H9 (cell line): ENCODE measurements at regions not wholly inside any gene's neighbourhood (a gene's known extent, or its start where the extent isn't known, plus 50 kb on each side); places are given as distances from the start of the nearest gene placed in this dataset.

Source experiments
- DNase-seq: peaks from one replicate; pipeline ENCODE4 v3.0.0-alpha.2; 2017
- H2AFZ ChIP-seq: one replicate; pipeline ENCODE4 v1.6.1; 2013; ENCODE audit warnings: mild to moderate bottlenecking, low read length, control low read depth, moderate library complexity
- H2AK5ac ChIP-seq: 2 replicates; pipeline ENCODE4 v1.6.1; 2013; ENCODE audit warnings: low read length, control low read depth, mixed read lengths; ENCODE audit not compliant: insufficient read length
- H2BK120ac ChIP-seq: one replicate; pipeline ENCODE4 v1.6.1; 2013; ENCODE audit warnings: low read depth, mild to moderate bottlenecking, low read length, control low read depth, inconsistent platforms; ENCODE audit not compliant: poor library complexity, severe bottlenecking
- H2BK12ac ChIP-seq: 2 replicates; pipeline ENCODE4 v1.6.1; 2013; ENCODE audit warnings: low read length, control low read depth, mixed read lengths, low read depth; ENCODE audit not compliant: insufficient read length
- H2BK15ac ChIP-seq: 2 replicates; pipeline ENCODE4 v1.6.1; 2013; ENCODE audit warnings: low read depth, low read length, control low read depth
- H2BK20ac ChIP-seq: one replicate; pipeline ENCODE4 v1.6.1; 2013; ENCODE audit warnings: low read depth, mild to moderate bottlenecking, low read length, control low read depth, inconsistent platforms; ENCODE audit not compliant: poor library complexity, severe bottlenecking
- H2BK5ac ChIP-seq: 2 replicates; pipeline ENCODE4 v1.6.1; 2013; ENCODE audit warnings: low read length, control low read depth, mixed read lengths; ENCODE audit not compliant: insufficient read length
- H3K14ac ChIP-seq: 2 replicates; pipeline ENCODE4 v1.6.1; 2013; ENCODE audit warnings: low read length, control low read depth; ENCODE audit not compliant: insufficient read depth
- H3K18ac ChIP-seq: 2 replicates; pipeline ENCODE4 v1.6.1; 2013; ENCODE audit warnings: low read depth, mild to moderate bottlenecking, mixed read lengths, low read length, control low read depth; ENCODE audit not compliant: insufficient read length
- H3K23ac ChIP-seq: 2 replicates; pipeline ENCODE4 v1.6.1; 2013; ENCODE audit warnings: low read length, control low read depth, mixed read lengths, low read depth; ENCODE audit not compliant: insufficient read length
- H3K23me2 ChIP-seq: 2 replicates; pipeline ENCODE4 v1.6.1; 2013; ENCODE audit warnings: low read depth, mild to moderate bottlenecking, mixed read lengths, low read length, control low read depth; ENCODE audit not compliant: insufficient read length, poor library complexity, severe bottlenecking
- H3K27ac ChIP-seq: 2 replicates; pipeline ENCODE4 v1.5.1; 2013; ENCODE audit warnings: low read length, control low read depth, mixed read lengths, low read depth; ENCODE audit not compliant: insufficient read length
- H3K27me3 ChIP-seq: 2 replicates; pipeline ENCODE4 v1.6.1; 2013; ENCODE audit warnings: low read length, control low read depth, inconsistent platforms; ENCODE audit not compliant: insufficient read depth
- H3K4ac ChIP-seq: 2 replicates; pipeline ENCODE4 v1.6.1; 2013; ENCODE audit warnings: low read depth, mild to moderate bottlenecking, control low read depth, inconsistent platforms, low read length, moderate library complexity
- H3K4me1 ChIP-seq: 2 replicates; pipeline ENCODE4 v1.6.1; 2013; ENCODE audit warnings: low read length, control low read depth, inconsistent platforms; ENCODE audit not compliant: insufficient read depth
- H3K4me2 ChIP-seq: 2 replicates; pipeline ENCODE4 v1.6.1; 2013; ENCODE audit warnings: low read length, control low read depth, mixed read lengths; ENCODE audit not compliant: insufficient read length, insufficient read depth
- H3K56ac ChIP-seq: 2 replicates; pipeline ENCODE4 v1.6.1; 2013; ENCODE audit warnings: low read depth, mild to moderate bottlenecking, mixed read lengths, low read length, control low read depth; ENCODE audit not compliant: insufficient read length
- H3K79me1 ChIP-seq: 2 replicates; pipeline ENCODE4 v1.6.1; 2013; ENCODE audit warnings: low read depth, mild to moderate bottlenecking, moderate library complexity, low read length, control low read depth, inconsistent platforms; ENCODE audit not compliant: insufficient read depth, poor library complexity, severe bottlenecking
- H3K79me2 ChIP-seq: 2 replicates; pipeline ENCODE4 v1.6.1; 2013; ENCODE audit warnings: low read length, control low read depth, inconsistent platforms; ENCODE audit not compliant: insufficient read depth
- H3K9ac ChIP-seq: 2 replicates; pipeline ENCODE4 v1.6.1; 2013; ENCODE audit warnings: low read length, control low read depth, mixed read lengths; ENCODE audit not compliant: insufficient read length; ENCODE audit errors: extremely low read depth
- H3K9me3 ChIP-seq: one replicate; pipeline ENCODE4 v1.6.1; 2013; ENCODE audit warnings: low read depth, low read length, inconsistent platforms; ENCODE audit not compliant: control insufficient read depth
- H3T11ph ChIP-seq: one replicate; pipeline ENCODE4 v1.6.1; 2013; ENCODE audit warnings: mild to moderate bottlenecking, low read length, control low read depth, inconsistent platforms
- H4K20me1 ChIP-seq: one replicate; pipeline ENCODE4 v1.6.1; 2013; ENCODE audit not compliant: control insufficient read depth, insufficient read length, insufficient read depth
- H4K5ac ChIP-seq: 2 replicates; pipeline ENCODE4 v1.6.1; 2013; ENCODE audit warnings: low read depth, mild to moderate bottlenecking, mixed read lengths, low read length, control low read depth; ENCODE audit not compliant: insufficient read length
- H4K8ac ChIP-seq: replicated peaks from 2 replicates; pipeline ENCODE4 v1.6.1; 2013; ENCODE audit warnings: low read length, control low read depth, mixed read lengths, low read depth; ENCODE audit not compliant: insufficient read length
- H4K91ac ChIP-seq: 2 replicates; pipeline ENCODE4 v1.6.1; 2013; ENCODE audit warnings: low read depth, mild to moderate bottlenecking, moderate library complexity, mixed read lengths, low read length, control low read depth; ENCODE audit not compliant: insufficient read length
- H3K27ac Mint-ChIP-seq, 3 experiments: 2 replicates in 2 of 3; 3 replicates in 1 of 3; pipeline ENCODE4 v1.8.0; 2020 to 2021; ENCODE audit warnings: mixed read lengths in 3 of 3, mild to moderate bottlenecking in 1 of 3, moderate library complexity in 1 of 3
- H3K27me3 Mint-ChIP-seq: 2 replicates; pipeline ENCODE4 v1.8.0; 2021; ENCODE audit warnings: low read depth, mild to moderate bottlenecking, moderate library complexity, mixed read lengths
- H3K36me3 Mint-ChIP-seq, 3 experiments: 2 replicates in 2 of 3; 3 replicates in 1 of 3; pipeline ENCODE4 v1.8.0; 2020 to 2021; ENCODE audit warnings: low read depth in 3 of 3, mixed read lengths in 3 of 3; ENCODE audit not compliant: insufficient read depth in 1 of 3
- H3K4me1 Mint-ChIP-seq, 2 experiments: 2 replicates each; pipeline ENCODE4 v1.8.0; 2020; ENCODE audit warnings: mixed read lengths in 2 of 2
- H3K4me3 Mint-ChIP-seq, 2 experiments: 2 replicates in 1 of 2; 3 replicates in 1 of 2; pipeline ENCODE4 v1.8.0; 2020 to 2021; ENCODE audit warnings: mild to moderate bottlenecking in 2 of 2, mixed read lengths in 2 of 2, moderate library complexity in 1 of 2
- H3K9me3 Mint-ChIP-seq, 2 experiments: 2 replicates in 1 of 2; 3 replicates in 1 of 2; pipeline ENCODE4 v1.8.0; 2020; ENCODE audit warnings: mild to moderate bottlenecking in 2 of 2, mixed read lengths in 2 of 2, moderate library complexity in 1 of 2
- WGBS: extraction: QIAGEN DNeasy Blood & Tissue Kit; methylation state at CpG from one replicate; pipeline ENCODE4 v1.1.7; 2013; ENCODE audit warnings: missing lambda C conversion rate, low lambda C conversion rate, mixed read lengths; ENCODE audit not compliant: insufficient read length; ENCODE audit errors: extremely low coverage; 5-methylcytosine and 5-hydroxymethylcytosine counted together
- TF ChIP-seq, protein P1 (sequence below): fragments of 200-600 bp; sonication (generic); conservative IDR thresholded peaks from 3 replicates; pipeline ENCODE4 v1.8.0; 2021; ENCODE audit warnings: antibody characterized with exemption, mild to moderate bottlenecking

DNA sequence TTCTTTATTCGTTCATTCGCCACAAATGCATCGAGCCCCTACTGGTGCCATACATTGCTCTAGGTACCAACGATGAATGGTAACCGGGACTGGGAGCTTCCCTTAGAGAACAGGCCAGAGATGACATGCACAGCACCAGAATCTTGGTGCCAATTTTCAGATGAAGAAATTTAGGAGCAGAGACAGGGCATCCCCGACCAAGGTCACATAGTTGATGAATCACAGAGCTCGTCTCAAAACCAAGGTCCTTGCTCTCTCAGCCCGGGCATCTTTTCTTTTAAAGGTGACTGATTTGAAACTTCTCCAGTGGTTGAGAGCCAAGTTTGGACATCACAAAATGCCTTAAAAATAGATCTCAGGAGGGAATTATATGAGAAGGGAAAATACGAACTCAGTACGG lies 73.2 kb upstream of the C16orf82 start:
- H3K18ac ChIP-seq = no peak overlapping the region
- peaks cover 18 to 25% of the 10 kb centered on the region in 2 experiments for H3K4me1 Mint-ChIP-seq
- no peaks in the 10 kb centered on the region for H3K27me3 ChIP-seq
- no peak overlapping the region for H4K91ac ChIP-seq
- no peak overlapping the region for H3K14ac ChIP-seq
- no peak overlapping the region for H2BK12ac ChIP-seq
- no peak overlapping the region for H3K4ac ChIP-seq
- no peaks in the 10 kb centered on the region; the same call in 1 of the 2 replicates for H3K4me1 ChIP-seq
- no peak overlapping the region for H3T11ph ChIP-seq
- no peak overlapping the region for H3K4me3 Mint-ChIP-seq
- no peak overlapping the region for H2BK15ac ChIP-seq
- H2BK120ac ChIP-seq = no peak overlapping the region
- H3K27me3 Mint-ChIP-seq = peaks cover 5% of the 10 kb centered on the region
- no peak overlapping the region for H3K56ac ChIP-seq
- DNase-seq = no peak
- H3K36me3 Mint-ChIP-seq = 0 out of 7 replicates have a peak, but pooled peaks cover 0 to 2% (median 0%) of the 10 kb centered on the region in 3 experiments
- no peak overlapping the region for H4K5ac ChIP-seq
- WGBS = no CpG with 5 or more reads among the region's 10 CpGs
- no peaks in the 10 kb centered on the region for H4K20me1 ChIP-seq
- H3K79me1 ChIP-seq = no peaks in the 10 kb centered on the region
- H3K4me2 ChIP-seq = no peak overlapping the region
- H3K79me2 ChIP-seq = no peaks in the 10 kb centered on the region
- no peak overlapping the region for H3K23ac ChIP-seq
- no peaks in the 10 kb centered on the region for H3K23me2 ChIP-seq
- H2AK5ac ChIP-seq = no peak overlapping the region
- H2AFZ ChIP-seq = no peak overlapping the region
- no peak overlapping the region for H3K27ac ChIP-seq
- no peak overlapping the region for H2BK20ac ChIP-seq
- H2BK5ac ChIP-seq = no peak overlapping the region
- H3K9me3 Mint-ChIP-seq = peaks cover 0 to 12% of the 10 kb centered on the region in 2 experiments; a peak in 2 of 5 replicates
- no peak overlapping the region; a peak in 1 of 7 replicates for H3K27ac Mint-ChIP-seq
- H3K9ac ChIP-seq = no peak overlapping the region
- H3K9me3 ChIP-seq = no peaks in the 10 kb centered on the region
- no peak overlapping the region for H4K8ac ChIP-seq
- TF ChIP-seq, protein P1, sequence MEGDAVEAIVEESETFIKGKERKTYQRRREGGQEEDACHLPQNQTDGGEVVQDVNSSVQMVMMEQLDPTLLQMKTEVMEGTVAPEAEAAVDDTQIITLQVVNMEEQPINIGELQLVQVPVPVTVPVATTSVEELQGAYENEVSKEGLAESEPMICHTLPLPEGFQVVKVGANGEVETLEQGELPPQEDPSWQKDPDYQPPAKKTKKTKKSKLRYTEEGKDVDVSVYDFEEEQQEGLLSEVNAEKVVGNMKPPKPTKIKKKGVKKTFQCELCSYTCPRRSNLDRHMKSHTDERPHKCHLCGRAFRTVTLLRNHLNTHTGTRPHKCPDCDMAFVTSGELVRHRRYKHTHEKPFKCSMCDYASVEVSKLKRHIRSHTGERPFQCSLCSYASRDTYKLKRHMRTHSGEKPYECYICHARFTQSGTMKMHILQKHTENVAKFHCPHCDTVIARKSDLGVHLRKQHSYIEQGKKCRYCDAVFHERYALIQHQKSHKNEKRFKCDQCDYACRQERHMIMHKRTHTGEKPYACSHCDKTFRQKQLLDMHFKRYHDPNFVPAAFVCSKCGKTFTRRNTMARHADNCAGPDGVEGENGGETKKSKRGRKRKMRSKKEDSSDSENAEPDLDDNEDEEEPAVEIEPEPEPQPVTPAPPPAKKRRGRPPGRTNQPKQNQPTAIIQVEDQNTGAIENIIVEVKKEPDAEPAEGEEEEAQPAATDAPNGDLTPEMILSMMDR = no peak
